ENCODE measurements at regions not wholly inside any gene's neighbourhood (a gene's known extent, or its start where the extent isn't known, plus 50 kb on each side); places are given as distances from the start of the nearest gene placed in this dataset.

DNA sequence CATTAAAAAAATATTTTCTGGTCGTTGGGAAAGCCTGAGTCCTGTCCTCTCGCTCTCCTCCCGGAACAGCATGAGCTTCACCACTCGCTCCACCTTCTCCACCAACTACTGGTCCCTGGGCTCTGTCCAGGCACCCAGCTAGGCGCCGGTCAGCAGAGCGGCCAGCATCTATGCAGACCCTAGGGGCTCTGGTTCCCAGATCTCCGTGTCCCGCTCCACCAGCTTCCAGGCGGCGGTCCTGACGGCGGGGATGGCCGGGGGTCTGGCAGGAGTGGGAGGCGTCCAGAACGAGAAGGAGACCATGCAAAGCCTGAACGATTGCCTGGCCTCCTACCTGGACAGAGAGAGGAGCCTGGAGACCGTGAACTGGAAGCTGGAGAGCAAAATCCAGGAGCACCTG, 807.2 kb upstream of the NDST4 start:
- TF ChIP-seq POLR2AphosphoS5 (IDR thresholded peaks at IDR 0.05; ENCODE audit: low read depth) (no peak), GABPA (IDR thresholded peaks at IDR 0.05; ENCODE audit: low read depth) (no peak), SPI1 (IDR thresholded peaks at IDR 0.05; ENCODE audit: borderline replicate concordance, low read depth) (no peak)
- TF ChIP-seq, protein P1, sequence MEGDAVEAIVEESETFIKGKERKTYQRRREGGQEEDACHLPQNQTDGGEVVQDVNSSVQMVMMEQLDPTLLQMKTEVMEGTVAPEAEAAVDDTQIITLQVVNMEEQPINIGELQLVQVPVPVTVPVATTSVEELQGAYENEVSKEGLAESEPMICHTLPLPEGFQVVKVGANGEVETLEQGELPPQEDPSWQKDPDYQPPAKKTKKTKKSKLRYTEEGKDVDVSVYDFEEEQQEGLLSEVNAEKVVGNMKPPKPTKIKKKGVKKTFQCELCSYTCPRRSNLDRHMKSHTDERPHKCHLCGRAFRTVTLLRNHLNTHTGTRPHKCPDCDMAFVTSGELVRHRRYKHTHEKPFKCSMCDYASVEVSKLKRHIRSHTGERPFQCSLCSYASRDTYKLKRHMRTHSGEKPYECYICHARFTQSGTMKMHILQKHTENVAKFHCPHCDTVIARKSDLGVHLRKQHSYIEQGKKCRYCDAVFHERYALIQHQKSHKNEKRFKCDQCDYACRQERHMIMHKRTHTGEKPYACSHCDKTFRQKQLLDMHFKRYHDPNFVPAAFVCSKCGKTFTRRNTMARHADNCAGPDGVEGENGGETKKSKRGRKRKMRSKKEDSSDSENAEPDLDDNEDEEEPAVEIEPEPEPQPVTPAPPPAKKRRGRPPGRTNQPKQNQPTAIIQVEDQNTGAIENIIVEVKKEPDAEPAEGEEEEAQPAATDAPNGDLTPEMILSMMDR (IDR thresholded peaks at IDR 0.05; ENCODE audit: insufficient read depth, low read length) = no peak
- TF ChIP-seq, protein P2, sequence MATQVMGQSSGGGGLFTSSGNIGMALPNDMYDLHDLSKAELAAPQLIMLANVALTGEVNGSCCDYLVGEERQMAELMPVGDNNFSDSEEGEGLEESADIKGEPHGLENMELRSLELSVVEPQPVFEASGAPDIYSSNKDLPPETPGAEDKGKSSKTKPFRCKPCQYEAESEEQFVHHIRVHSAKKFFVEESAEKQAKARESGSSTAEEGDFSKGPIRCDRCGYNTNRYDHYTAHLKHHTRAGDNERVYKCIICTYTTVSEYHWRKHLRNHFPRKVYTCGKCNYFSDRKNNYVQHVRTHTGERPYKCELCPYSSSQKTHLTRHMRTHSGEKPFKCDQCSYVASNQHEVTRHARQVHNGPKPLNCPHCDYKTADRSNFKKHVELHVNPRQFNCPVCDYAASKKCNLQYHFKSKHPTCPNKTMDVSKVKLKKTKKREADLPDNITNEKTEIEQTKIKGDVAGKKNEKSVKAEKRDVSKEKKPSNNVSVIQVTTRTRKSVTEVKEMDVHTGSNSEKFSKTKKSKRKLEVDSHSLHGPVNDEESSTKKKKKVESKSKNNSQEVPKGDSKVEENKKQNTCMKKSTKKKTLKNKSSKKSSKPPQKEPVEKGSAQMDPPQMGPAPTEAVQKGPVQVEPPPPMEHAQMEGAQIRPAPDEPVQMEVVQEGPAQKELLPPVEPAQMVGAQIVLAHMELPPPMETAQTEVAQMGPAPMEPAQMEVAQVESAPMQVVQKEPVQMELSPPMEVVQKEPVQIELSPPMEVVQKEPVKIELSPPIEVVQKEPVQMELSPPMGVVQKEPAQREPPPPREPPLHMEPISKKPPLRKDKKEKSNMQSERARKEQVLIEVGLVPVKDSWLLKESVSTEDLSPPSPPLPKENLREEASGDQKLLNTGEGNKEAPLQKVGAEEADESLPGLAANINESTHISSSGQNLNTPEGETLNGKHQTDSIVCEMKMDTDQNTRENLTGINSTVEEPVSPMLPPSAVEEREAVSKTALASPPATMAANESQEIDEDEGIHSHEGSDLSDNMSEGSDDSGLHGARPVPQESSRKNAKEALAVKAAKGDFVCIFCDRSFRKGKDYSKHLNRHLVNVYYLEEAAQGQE (IDR thresholded peaks at IDR 0.05; ENCODE audit: insufficient replicate concordance, low read depth) = no peak

Measured in HL-60 (cell line).